Ammon's horn (tissue), 1 donor: ENCODE measurements at regions not wholly inside any gene's neighbourhood (a gene's known extent, or its start where the extent isn't known, plus 50 kb on each side); places are given as distances from the start of the nearest gene placed in this dataset.
A peak's percentile ranks its signal among the peaks of the same experiment; 100 is the strongest.

ENCODE experiments used
- DNase-seq: peaks from one replicate; pipeline ENCODE4 v3.0.0-alpha.2; 2016; ENCODE audit warnings: low spot score

DNA sequence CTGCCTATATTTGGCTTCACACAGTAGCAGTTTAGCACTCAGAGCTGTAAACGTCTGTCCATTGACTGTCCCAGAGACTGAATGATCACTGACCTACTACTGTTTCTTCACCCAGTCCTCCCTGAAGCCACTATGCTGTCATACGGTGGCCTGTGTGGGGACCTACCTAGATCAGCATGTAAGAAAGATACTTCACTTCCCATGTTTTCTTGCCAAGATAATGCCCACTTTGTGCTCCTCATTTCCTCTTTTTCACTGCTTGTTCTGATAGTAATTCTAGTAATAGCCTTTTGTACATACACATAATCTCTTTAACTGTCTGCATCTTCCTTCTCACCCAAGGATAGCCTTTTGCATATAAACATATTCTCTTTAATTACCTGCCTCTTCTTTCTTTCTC is 109.9 kb upstream of the TIAM2 start:
- DNase-seq, result no peak

GRCh38 chr6:154886016-154886415 is 109.1 kb upstream of the TIAM2 start:
- DNase-seq, result no peak

DNA sequence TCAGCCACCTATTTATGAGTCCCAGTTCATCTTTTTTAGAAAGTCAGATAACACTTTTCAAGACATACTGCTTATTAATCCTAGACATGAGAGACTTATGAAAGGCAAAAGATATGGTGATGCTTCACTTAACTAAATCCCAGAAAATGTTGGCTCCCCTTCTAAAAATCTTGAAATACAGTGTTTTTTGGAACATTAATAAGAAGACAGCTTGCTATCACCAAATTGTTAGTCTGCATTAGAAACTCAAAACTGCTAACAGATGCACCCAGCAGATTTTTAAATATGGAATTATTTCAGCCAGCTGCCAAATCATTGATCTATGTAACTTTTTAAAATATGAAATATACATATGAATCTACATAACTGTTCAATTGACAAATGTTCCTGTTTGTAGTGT is 108.6 kb upstream of the TIAM2 start:
- no peak for DNase-seq

DNA sequence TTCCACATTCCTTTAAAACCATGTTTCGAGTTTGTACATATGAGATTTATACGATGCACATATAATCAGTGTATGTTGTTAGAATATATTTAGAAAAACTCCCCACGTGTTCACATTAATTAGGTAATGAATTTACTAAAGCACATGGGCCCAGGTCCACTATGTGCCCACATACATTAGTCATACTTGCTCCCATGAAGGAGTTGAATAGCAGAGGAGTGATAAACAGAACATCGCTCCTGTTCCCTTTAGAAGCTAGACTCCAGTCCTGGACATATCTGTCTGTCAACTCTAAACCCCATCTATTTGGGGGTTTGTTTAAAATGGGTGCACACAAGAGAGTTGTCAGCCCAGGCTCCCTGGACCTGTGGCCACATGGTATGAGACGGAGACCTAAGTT is 108.1 kb upstream of the TIAM2 start:
- DNase-seq, result no peak

- DNase-seq, result peak; percentile 33
Observed at GRCh38 chr6:154888421-154889295, 106.5 kb upstream of the TIAM2 start.

DNA sequence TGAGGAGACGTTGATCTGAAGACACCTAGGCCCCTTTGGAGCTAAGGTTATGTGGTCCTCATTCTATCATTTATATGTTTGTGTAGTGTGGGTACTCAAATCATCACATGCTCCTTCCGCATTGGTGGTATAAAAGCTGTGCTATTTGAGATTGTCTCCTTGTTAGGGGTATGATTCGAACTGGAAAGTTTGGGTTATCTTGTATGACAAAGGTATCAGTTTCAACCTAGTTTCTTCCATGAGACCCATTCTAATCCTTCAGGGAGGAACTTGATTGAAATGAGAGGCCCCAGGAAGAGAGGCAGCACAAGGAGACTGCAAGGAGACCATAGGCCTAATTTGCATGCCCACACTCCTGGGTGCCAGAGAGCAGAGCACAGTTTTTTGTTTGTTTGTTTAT is 104.2 kb upstream of the TIAM2 start:
- no peak for DNase-seq

- DNase-seq, result no peak
Observed at GRCh38 chr6:154891901-154892300, 103.2 kb upstream of the TIAM2 start.

DNA sequence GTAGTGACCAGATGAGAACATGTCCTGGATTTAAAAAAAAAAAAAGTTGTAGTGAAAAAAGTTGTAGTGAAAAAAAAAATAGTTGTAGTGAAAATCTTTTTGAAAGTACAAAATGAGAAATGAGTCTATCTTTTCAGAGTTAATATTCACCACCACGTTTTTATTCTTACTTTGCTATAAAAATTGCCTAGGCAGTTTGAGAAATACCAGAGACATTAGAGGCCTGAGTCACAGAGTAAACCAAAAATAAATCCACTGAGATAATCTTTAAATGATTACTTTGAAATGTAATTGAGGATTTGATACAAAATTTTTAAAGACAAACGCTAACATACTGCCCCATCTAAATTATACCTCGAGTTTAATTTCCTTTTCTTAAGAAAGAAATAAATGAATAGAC is 101.2 kb upstream of the TIAM2 start:
- no peak for DNase-seq

DNA sequence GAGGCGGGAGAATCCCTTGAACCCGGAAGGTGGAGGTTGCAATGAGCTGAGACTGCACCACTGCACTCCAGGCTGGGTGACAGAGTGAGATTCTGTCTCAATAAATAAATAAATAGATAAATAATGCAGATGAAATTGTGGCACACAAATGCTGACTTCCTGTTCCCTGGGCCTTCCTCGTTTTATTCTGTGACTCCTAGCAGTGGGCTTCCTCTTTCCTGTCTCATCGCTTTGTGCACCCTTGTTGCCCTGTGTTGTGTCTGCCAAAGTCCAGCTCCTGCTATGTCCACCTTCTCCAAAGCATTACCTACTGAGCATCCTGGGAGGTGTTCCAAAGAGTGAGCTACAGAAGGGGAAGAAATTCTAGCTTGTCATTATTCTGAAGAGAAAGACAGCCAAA is 100.2 kb upstream of the TIAM2 start:
- no peak for DNase-seq

GRCh38 chr6:154895841-154896240 is 99.3 kb upstream of the TIAM2 start:
- no peak for DNase-seq

GRCh38 chr6:154898821-154899220 is 96.3 kb upstream of the TIAM2 start:
- DNase-seq, result no peak

- no peak for DNase-seq
Observed at GRCh38 chr6:154899824-154900463, 95.2 kb upstream of the TIAM2 start.

DNA sequence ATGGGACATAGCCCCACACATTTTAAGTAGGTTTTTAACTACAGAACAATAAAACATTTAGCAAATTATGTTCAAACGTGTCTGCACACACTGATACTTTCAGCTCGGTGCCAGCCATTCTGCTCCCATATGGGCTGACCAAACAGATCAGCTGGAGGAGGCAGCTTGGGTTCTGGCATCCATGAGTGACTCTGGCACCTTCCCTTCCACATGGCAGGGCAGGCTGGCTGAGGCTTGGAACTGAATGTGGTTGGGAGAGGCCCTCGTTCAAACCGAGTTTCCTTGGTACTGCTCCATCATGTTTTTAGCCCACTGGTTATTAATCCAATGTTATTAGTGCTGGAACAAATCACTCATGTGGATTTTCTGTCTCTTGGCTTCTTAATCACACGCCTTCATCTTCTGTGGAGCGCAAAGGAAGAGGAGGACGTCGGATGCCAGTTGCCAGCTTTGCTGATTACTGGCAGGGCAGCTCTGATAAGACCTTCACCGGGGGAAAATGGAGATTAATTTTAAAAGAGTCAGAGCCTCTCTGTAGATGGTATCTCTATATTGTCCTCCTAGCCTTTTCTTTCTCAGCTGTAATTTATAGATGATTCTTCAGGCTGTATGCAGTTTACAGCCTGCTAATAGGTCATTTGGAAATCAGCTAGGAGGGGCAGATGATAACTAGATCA is 93.1 kb upstream of the TIAM2 start:
- DNase-seq, result peak; percentile 73

DNA sequence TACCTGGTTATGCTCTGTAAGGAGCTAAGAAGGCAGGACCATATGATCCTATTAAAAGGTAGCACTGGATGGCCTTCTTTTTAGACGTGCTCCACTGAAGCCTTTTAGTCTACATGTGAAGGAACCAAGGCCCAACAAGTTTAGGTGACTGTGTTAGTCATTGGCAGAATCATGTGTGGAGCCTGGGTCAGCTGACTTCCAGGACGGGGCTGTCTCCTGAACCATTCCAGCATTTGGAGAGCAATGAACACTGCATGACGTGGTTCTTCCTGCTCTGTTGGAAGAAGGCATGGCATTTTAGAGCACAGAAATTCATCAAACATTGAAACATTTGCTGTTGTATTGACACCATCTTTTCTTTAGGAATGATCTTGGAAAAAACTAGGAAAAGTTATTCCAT is 87.8 kb upstream of the TIAM2 start:
- no peak for DNase-seq

DNA sequence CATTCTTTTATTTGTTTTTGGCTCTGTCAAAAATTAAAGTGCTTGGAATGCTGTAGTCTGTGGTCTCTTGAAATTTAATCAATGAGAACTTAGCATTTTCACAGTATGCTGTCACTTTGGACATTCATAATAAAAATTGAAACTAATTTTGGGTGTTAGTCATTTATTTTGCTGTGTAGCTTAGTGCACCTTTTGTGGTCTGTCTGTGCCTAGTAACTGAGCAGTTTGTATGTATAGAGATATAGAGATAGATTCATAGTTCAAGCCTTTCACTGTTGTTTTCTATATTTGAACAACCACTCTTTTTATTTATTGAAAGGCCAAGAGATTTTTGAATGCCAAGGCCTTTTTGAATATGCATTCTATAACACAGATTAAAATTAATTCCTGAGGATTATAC is 86.4 kb upstream of the TIAM2 start:
- DNase-seq, result no peak

DNA sequence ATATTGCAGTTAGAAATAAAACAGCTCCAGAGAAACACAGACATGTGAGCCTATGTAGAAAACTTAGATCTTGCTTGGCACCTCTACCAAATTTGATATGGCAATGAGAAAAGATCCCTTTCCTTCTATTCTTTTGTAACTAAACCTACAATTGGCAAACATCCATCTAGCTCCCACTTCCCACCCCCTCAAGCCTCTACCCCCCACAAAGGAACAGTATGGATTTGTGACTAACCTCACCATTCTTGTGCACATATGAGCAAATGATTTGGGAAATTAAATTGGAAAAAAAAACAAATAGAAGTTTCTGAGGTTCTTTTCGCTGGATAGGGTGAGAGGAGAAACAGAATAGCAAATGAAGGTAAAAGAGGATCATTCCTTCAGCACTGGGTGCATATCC is 85.8 kb upstream of the TIAM2 start:
- no peak for DNase-seq

DNA sequence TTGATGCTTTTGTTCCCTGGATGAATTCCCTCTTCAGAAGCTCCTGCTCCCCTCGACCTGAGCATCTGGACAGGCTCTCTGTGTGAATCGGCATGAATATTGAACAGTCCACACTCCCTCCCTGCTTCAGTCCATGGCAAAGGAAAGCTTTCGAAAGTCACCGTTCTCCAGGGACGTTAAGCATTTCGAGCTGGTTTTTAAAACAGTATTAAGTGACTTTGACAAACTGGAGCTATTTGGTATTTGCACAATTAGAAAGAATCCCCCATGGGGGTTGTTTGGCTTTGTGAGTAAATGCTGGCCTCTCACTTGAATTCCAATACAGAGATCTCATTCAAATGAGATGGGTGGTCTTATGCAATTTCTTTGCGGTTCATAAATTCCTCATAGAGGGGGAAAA is 85.3 kb upstream of the TIAM2 start:
- no peak for DNase-seq

- DNase-seq, result no peak
Observed at GRCh38 chr6:154914288-154914687, 80.8 kb upstream of the TIAM2 start.

DNA sequence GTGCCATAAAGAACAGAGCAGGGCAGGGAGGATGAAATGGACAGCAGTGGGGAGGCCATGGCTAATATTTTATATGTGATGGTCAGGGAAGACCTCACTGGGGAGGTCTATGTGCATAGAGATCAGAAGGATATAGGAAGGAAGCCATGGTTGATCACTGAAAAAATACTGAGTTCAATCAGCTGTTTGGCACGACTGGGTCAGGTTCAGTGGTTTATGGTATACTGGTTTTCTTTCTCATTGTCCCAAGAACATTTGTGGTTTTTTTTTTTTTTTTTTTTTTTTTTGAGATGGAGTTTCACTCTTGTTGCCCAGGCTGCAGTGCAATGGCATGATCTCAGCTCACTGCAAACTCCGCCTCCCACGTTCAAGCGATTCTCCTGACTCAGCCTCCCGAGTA is 78.3 kb upstream of the TIAM2 start:
- no peak for DNase-seq

DNA sequence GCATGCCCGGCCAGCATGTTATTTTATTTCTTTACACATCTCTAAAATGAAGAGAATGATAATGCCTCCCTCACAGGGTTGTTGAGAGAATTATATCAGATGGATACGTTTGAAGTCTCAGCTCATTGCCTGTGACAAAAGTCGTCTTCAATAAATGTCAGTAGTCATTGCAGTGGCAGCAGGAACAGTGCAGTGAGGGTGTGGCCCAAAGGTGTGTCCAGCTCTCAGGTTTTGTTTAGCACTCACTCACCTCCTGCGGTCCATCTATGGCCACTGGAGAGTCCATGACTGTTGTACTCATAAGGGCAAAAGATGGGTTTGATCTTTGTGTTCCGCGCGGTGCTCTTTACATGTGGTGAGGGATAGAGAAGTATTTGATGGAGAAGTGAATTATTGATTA is 77.2 kb upstream of the TIAM2 start:
- no peak for DNase-seq

- DNase-seq, result no peak
Observed at GRCh38 chr6:154919806-154920205, 75.3 kb upstream of the TIAM2 start.

GRCh38 chr6:154920495-154921200 is 74.5 kb upstream of the TIAM2 start:
- DNase-seq, result no peak

DNA sequence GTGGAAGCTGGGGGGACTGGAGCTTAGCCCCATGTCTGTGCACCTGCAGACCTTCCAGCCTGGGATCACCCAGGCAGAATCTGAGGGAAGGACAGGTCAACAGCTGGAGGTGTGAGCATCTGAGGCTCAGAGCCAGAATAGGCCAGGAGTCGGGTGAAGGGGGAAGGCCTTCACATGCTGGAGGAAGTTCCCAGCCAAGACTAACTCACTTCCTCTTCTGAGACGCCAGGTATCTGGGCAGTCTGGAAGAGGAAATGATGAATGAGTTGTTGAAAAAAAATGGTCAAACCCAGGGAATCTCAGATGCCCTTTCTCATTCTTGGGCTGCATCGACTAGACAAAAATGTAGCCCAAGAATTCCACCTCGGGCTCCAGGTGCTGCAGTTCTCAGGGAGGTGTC is 73.6 kb upstream of the TIAM2 start:
- no peak for DNase-seq
